CD4-positive, alpha-beta memory T cell (primary cell): ENCODE measurements at regions not wholly inside any gene's neighbourhood (a gene's known extent, or its start where the extent isn't known, plus 50 kb on each side); places are given as distances from the start of the nearest gene placed in this dataset.

ENCODE experiments used
- CTCF ChIA-PET: fragments of 350-600 bp; sonication (Branson Sonifier 250); formaldehyde crosslinking; loops from one replicate; lab custom pipeline; 2021; ENCODE audit warnings: inconsistent platforms; ENCODE audit not compliant: partially characterized antibody; lab: Charles Lee
- POLR2A ChIA-PET: fragments of 350-600 bp; sonication (Branson Sonifier 250); formaldehyde crosslinking; loops from one replicate; lab custom pipeline; 2021; ENCODE audit not compliant: partially characterized antibody; lab: Charles Lee
- DNase-seq, 5 donors: peaks; one replicate each; pipeline versions ENCODE4 v3.0.0 to v3.0.0-alpha.2; 2020 to 2022; ENCODE audit warnings: mixed read lengths in 1 of 5
- H3K27ac ChIP-seq: one replicate; pipeline ENCODE4 v1.7.0; 2013; ENCODE audit warnings: low read depth, low read length
- H3K27me3 ChIP-seq: 2 replicates; pipeline ENCODE4 v1.7.0; 2013; ENCODE audit warnings: mild to moderate bottlenecking, low read length, moderate library complexity; ENCODE audit not compliant: insufficient read depth
- H3K36me3 ChIP-seq: 2 replicates; pipeline ENCODE4 v1.7.0; 2013; ENCODE audit warnings: mild to moderate bottlenecking, low read length, moderate library complexity; ENCODE audit not compliant: insufficient read depth
- H3K4me1 ChIP-seq: 2 replicates; pipeline ENCODE4 v1.7.0; 2013; ENCODE audit warnings: mild to moderate bottlenecking, low read length, moderate library complexity; ENCODE audit not compliant: insufficient read depth
- H3K4me3 ChIP-seq, 2 donors: one replicate each; pipeline ENCODE4 v1.7.0; 2013; ENCODE audit warnings: low read length in 2 of 2, mild to moderate bottlenecking in 1 of 2
- H3K9me3 ChIP-seq, 2 donors: one replicate each; pipeline ENCODE4 v1.7.0; 2013; ENCODE audit warnings: low read length in 2 of 2, control low read depth in 1 of 2; ENCODE audit not compliant: control insufficient read depth in 1 of 2
- H3K27ac Mint-ChIP-seq, 7 donors: one replicate each; pipeline ENCODE4 v1.8.0; 2020 to 2021; ENCODE audit warnings: mixed read lengths in 7 of 7, mild to moderate bottlenecking in 6 of 7, inconsistent platforms in 3 of 7, moderate library complexity in 3 of 7
- H3K27me3 Mint-ChIP-seq, 2 donors: one replicate each; pipeline ENCODE4 v1.8.0; 2020 to 2021; ENCODE audit warnings: mixed read lengths in 2 of 2
- H3K36me3 Mint-ChIP-seq, 2 donors: one replicate each; pipeline ENCODE4 v1.8.0; 2020 to 2021; ENCODE audit warnings: mixed read lengths in 2 of 2, inconsistent platforms in 1 of 2, mild to moderate bottlenecking in 1 of 2
- H3K4me1 Mint-ChIP-seq, 4 donors: one replicate each; pipeline ENCODE4 v1.8.0; 2020 to 2021; ENCODE audit warnings: mixed read lengths in 4 of 4, mild to moderate bottlenecking in 1 of 4
- H3K4me3 Mint-ChIP-seq, 8 donors: one replicate each; pipeline ENCODE4 v1.8.0; 2020 to 2021; ENCODE audit warnings: mixed read lengths in 8 of 8, mild to moderate bottlenecking in 7 of 8, moderate library complexity in 6 of 8, inconsistent platforms in 3 of 8
- H3K9me3 Mint-ChIP-seq, 8 donors: one replicate each; pipeline ENCODE4 v1.8.0; 2020 to 2021; ENCODE audit warnings: mixed read lengths in 8 of 8, mild to moderate bottlenecking in 5 of 8, inconsistent platforms in 3 of 8, moderate library complexity in 1 of 8
- intact Hi-C: fragments of 100-400 bp; cut with micrococcal nuclease; formaldehyde crosslinking; loops from one replicate; pipeline ENCODE4 v1.15.1; 2023

DNA sequence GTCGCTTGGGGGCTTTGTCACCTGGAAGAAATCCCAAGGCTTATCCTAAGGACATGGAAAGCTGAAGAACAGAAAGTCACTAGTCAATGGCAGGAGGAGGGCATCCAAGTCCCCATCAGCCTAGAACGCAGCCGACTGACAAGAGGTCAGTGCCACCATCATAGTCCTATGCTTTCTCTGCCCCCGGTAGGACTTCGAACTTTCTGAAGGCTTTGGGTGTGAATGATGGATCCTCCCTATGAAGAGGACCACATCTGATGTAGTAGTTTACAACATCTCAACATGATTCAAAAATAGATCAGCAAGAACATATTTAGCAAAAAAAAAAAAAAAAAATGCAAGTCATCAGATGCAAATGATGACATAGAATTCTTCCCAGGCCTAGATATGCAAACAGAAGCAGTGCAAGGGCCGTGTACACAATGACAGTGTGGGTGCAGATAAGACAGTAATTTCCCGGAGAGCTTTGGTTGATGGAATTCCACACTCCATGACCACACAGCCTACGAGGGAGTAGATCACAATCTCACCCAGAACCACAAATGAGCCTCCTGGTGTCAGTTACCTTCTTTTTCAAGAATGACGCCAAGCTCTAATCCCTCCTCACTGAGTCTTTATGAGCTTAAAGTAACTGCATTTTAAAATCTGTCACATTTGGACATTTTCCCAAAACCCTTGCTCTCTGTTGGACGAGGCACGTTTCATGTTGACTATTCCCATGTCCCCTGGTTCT is 88.2 kb downstream of the PSMG1 start:
- H3K27ac ChIP-seq, result no peak overlapping the region
- intact Hi-C loops, result no loop called here

DNA sequence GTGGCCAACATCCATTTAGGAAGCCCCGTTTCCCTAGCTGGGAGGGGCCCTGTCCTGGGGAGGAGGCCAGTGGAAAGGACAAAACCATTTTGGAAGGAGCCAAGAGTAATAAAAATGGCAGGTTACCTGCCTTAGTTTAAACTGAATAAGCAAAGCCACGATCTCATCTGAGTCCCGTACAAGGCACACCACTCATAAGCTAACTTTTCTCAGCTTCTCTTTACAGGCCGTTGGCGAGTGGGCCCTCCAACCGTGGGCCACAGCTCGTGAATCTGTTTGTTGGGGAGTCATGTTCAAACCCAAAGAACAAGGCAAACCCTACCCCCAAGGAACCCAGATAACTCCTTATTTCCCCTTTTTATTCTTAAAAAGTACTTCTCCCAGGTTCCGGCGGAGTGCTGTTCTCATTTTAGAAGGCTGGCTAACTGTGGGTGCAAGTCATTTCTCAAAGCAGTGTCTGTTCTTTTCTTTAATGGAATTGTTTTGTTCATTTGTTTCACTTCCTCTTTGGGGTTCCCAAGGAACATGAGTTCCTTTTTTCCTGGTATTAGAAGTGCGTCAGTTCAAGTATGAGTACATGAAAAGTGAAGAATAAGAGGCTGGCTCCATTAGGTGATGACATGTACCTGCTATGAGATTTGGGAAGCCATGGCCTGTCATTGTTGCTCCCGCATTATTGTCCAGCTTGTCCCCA is 89.0 kb downstream of the PSMG1 start:
- Histone ChIP-seq H3K27ac (no peak overlapping the region), H3K27me3 (no peaks in the 10 kb centered on the region), H3K36me3 (no peaks in the 10 kb centered on the region), H3K9me3 (no peaks in the 10 kb centered on the region), H3K4me1 (no peaks in the 10 kb centered on the region), H3K4me3 (no peak overlapping the region)
- no peaks in the 10 kb centered on the region for H3K9me3 Mint-ChIP-seq
- no peak overlapping the region for H3K4me3 Mint-ChIP-seq
- H3K36me3 Mint-ChIP-seq, result no peaks in the 10 kb centered on the region
- no peak overlapping the region for H3K27ac Mint-ChIP-seq
- no peak for DNase-seq
- intact Hi-C loops, result no loop called here
- H3K4me1 Mint-ChIP-seq, result no peaks in the 10 kb centered on the region
- ChIA-PET POLR2A (no interaction called here), CTCF (no interaction called here)
- H3K27me3 Mint-ChIP-seq, result peaks cover 0 to 2% of the 10 kb centered on the region in 2 donors

More for the DNA sequence above, 88.2 kb downstream of the PSMG1 start:
- Mint-ChIP-seq H3K27ac (no peak overlapping the region), H3K27me3 (peaks cover 0 to 5% of the 10 kb centered on the region in 2 donors), H3K36me3 (no peaks in the 10 kb centered on the region), H3K4me3 (no peak overlapping the region), H3K4me1 (no peaks in the 10 kb centered on the region), H3K9me3 (no peaks in the 10 kb centered on the region)
- Histone ChIP-seq H3K27me3 (no peaks in the 10 kb centered on the region), H3K9me3 (no peaks in the 10 kb centered on the region), H3K4me1 (no peaks in the 10 kb centered on the region), H3K36me3 (no peaks in the 10 kb centered on the region), H3K4me3 (no peak overlapping the region)
- DNase-seq, result no peak
- ChIA-PET CTCF (no interaction called here), POLR2A (no interaction called here)

DNA sequence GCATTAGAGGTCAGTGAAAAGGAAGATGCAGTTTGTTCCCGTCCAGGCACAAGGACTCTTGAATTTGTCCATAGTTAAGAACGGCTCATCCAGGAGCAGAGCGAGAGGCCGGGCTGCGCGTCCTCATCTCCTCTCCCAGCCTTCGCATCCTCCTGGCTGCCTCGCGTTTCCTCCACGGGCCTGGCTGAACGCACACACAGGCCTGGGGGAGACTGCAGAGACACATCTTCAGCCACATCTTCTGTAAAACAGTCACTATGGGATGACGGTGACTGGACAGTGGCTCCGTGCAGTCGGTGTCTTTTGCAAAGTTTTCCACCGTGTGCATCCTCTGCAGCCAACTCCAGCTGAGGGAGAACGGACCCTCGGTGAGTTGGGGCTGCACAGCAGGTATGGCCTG is 89.7 kb downstream of the PSMG1 start:
- DNase-seq, result no peak
- H3K27ac Mint-ChIP-seq, result no peak overlapping the region
- intact Hi-C loops, result no loop called here
- H3K4me3 ChIP-seq, result no peak overlapping the region
- H3K9me3 Mint-ChIP-seq, result no peaks in the 10 kb centered on the region
- H3K27me3 ChIP-seq, result no peaks in the 10 kb centered on the region
- ChIA-PET POLR2A (no interaction called here), CTCF (no interaction called here)
- H3K4me1 ChIP-seq, result no peaks in the 10 kb centered on the region
- H3K36me3 ChIP-seq, result no peaks in the 10 kb centered on the region
- H3K4me3 Mint-ChIP-seq, result no peak overlapping the region
- H3K27me3 Mint-ChIP-seq, result peaks cover 0 to 2% of the 10 kb centered on the region in 2 donors
- no peaks in the 10 kb centered on the region for H3K4me1 Mint-ChIP-seq
- no peak overlapping the region for H3K27ac ChIP-seq
- no peaks in the 10 kb centered on the region for H3K36me3 Mint-ChIP-seq
- H3K9me3 ChIP-seq, result no peaks in the 10 kb centered on the region

DNA sequence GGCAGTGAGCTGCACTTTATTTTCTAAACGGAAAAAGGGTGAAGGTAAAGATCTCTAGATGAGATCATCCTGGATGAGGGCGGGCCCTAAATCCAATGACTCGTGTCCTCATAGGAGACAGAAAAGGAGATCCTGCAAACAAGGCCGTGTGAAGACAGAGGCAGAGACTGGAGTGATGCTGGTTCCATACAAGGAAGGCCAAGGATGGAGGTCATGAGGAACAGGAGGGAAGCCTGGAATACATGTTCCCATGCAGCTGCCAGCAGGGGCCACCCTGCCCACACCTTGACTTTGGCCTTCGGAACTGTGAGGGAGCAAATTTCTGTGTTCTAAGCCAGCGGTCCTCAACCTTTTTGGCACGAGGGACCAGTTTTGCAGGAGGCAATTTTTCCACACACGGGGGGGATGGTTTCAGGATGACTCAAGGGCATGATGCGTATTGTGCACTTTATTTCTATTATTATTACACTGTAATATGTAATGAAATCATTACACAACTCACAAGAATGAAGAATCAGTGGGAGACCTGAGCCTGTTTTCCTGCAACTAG is 94.3 kb downstream of the PSMG1 start:
- no peaks in the 10 kb centered on the region for H3K36me3 ChIP-seq
- H3K27ac Mint-ChIP-seq, result no peak overlapping the region
- no peaks in the 10 kb centered on the region for H3K27me3 ChIP-seq
- no peaks in the 10 kb centered on the region for H3K9me3 ChIP-seq
- intact Hi-C loops, result no loop called here
- no peak overlapping the region for H3K4me3 Mint-ChIP-seq
- no peak overlapping the region for H3K27ac ChIP-seq
- H3K4me1 ChIP-seq, result no peaks in the 10 kb centered on the region
- H3K4me1 Mint-ChIP-seq, result no peaks in the 10 kb centered on the region
- no peaks in the 10 kb centered on the region for H3K27me3 Mint-ChIP-seq
- H3K9me3 Mint-ChIP-seq, result no peaks in the 10 kb centered on the region
- POLR2A ChIA-PET, result no interaction called here
- DNase-seq, result no peak
- CTCF ChIA-PET, result no interaction called here
- H3K36me3 Mint-ChIP-seq, result no peaks in the 10 kb centered on the region
- no peak overlapping the region for H3K4me3 ChIP-seq

DNA sequence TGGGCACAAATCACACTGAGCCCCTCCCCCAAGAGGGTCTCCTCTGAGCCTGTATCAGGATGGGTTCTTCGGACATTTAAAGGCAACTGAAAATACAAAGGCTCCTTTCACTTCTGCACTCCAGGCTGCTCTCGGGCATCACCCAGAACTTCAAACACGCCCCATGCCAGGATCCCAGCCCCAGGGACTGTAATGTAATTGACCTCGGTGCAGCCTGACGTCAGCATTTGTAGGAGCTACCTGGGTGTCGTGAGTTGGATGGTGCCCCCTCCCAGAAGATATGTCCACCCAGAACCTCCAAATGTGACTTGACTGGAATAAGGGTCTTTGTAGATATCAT is 95.2 kb downstream of the PSMG1 start:
- Histone ChIP-seq H3K9me3 (no peaks in the 10 kb centered on the region), H3K27me3 (no peaks in the 10 kb centered on the region), H3K27ac (no peak overlapping the region), H3K4me1 (no peaks in the 10 kb centered on the region), H3K36me3 (no peaks in the 10 kb centered on the region), H3K4me3 (no peak overlapping the region)
- H3K4me1 Mint-ChIP-seq, result no peaks in the 10 kb centered on the region
- CTCF ChIA-PET, result no interaction called here
- POLR2A ChIA-PET, result no interaction called here
- no peak overlapping the region for H3K27ac Mint-ChIP-seq
- H3K27me3 Mint-ChIP-seq, result no peaks in the 10 kb centered on the region
- H3K4me3 Mint-ChIP-seq, result no peak overlapping the region
- no peak for DNase-seq
- H3K9me3 Mint-ChIP-seq, result no peaks in the 10 kb centered on the region
- intact Hi-C loops, result no loop called here
- H3K36me3 Mint-ChIP-seq, result no peaks in the 10 kb centered on the region

DNA sequence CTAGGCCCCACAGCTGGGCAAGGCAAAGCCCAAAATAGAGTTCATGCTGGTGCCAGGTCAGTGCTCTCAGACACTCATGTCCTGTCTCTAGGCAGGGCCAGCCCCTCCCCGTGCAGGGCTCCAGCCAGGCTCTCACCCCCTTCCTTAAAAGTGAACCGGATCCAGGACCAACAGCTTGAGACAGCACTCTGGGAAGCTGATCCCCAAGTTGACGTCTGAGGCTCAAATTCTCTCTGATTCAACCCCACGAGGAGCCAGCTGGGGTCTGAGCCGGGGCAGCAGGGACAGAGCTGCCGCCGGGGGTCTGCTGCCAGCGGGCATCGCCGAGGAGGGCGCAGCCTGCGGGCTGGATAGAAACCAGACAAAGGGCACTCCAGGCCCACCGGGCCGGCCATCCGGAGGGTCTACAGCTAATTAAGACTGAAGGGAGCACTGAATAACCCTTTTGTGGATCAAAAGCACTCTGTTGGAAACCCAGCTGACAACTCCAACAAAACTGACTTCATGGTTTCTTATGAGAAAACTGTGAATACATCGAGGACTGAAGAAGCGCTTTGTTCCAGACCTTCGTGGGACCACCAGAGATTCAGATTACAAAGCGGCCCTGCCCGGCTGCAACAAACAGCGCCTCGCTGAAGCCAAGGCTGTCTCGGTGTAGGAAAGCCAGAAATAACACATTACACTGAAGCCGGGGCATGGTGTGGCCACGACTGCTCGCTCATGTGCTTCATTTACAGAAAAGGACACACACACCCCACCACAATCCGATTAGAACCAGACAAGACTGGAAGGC is 95.8 kb downstream of the PSMG1 start:
- DNase-seq, result no peak
- H3K4me3 ChIP-seq, result no peak overlapping the region
- H3K4me1 ChIP-seq, result no peaks in the 10 kb centered on the region
- no peaks in the 10 kb centered on the region for H3K9me3 ChIP-seq
- Mint-ChIP-seq H3K4me1 (no peaks in the 10 kb centered on the region), H3K27ac (no peak overlapping the region), H3K4me3 (no peak overlapping the region), H3K27me3 (no peaks in the 10 kb centered on the region), H3K36me3 (no peaks in the 10 kb centered on the region), H3K9me3 (no peaks in the 10 kb centered on the region)
- intact Hi-C loops, result no loop called here
- CTCF ChIA-PET, result no interaction called here
- POLR2A ChIA-PET, result no interaction called here
- H3K27me3 ChIP-seq, result no peaks in the 10 kb centered on the region
- H3K27ac ChIP-seq, result no peak overlapping the region
- H3K36me3 ChIP-seq, result no peaks in the 10 kb centered on the region

DNA sequence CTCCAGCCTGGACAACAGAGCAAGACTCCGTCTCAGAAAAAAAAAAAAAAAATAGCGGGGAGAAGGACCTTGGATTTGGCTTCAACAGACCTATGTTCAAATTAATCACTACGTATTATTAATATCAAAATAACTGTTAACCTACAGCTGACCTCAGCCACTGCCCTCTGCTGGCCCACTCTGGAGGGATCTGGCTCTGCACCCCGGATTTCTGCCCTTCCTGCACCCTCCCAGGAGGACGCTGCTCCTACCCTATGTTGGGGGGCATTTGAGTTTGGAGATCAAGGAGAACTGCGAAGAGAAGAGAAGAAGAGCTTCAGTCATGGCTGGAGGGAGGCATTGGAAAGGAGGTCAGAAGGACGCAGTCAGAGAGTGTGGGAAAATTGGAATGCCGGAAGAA is 96.7 kb downstream of the PSMG1 start:
- H3K27ac ChIP-seq, result no peak overlapping the region
- Mint-ChIP-seq H3K4me3 (no peak overlapping the region), H3K27me3 (peaks cover 0 to 1% of the 10 kb centered on the region in 2 donors), H3K27ac (no peak overlapping the region), H3K9me3 (no peaks in the 10 kb centered on the region), H3K36me3 (no peaks in the 10 kb centered on the region), H3K4me1 (no peaks in the 10 kb centered on the region)
- no peak for DNase-seq
- H3K36me3 ChIP-seq, result no peaks in the 10 kb centered on the region
- H3K4me3 ChIP-seq, result no peak overlapping the region
- no peaks in the 10 kb centered on the region for H3K27me3 ChIP-seq
- H3K4me1 ChIP-seq, result no peaks in the 10 kb centered on the region
- ChIA-PET CTCF (no interaction called here), POLR2A (no interaction called here)
- intact Hi-C loops, result no loop called here
- H3K9me3 ChIP-seq, result no peaks in the 10 kb centered on the region
